HG03457 (cell line): ENCODE measurements at regions not wholly inside any gene's neighbourhood (a gene's known extent, or its start where the extent isn't known, plus 50 kb on each side); places are given as distances from the start of the nearest gene placed in this dataset.

Source experiments
- ATAC-seq: cut with Tn5 transposase; IDR thresholded peaks from one replicate; pipeline ENCODE4 v1.9.1; 2021; ENCODE audit warnings: moderate number of reproducible peaks; ENCODE audit not compliant: unreplicated experiment

DNA sequence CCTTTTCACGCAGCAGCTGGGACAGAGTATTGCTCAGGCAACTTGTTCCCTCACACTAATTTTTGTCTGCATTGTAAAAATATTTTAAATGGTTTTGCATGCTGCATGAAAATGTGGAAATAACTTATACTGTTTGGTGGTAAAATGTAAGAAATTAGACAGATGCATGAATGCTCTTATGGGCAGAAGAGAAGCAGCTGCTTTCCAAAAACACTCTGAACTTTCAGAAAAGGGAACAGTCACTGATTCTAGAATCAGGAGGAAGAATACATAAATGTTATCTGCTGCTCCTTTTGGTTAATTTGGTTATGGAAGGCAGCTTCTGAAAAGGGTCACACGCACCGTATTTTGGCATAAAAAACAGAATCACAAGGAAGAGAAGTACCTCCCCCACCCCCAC is 87.0 kb upstream of the RUNX1 start:
- ATAC-seq: no peak

DNA sequence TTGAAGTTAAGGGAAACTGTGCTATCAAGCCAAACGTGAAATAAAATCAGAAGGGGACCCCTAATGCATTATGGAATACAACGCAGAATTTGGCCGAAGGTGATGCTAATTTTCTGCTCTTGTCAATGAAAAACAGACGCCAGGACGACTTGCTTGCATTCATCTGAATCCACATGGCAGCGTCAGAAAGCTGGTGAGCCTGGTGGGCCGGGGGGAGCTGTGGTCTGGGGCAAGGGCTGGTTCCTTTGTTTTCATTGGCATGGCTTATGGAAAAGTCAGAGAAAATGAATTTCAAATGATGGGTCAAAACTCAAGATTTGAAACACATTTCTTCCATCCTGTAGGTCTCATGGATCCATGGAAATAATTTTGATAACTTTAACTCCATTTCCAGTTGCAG is 86.4 kb upstream of the RUNX1 start:
- no peak for ATAC-seq

DNA sequence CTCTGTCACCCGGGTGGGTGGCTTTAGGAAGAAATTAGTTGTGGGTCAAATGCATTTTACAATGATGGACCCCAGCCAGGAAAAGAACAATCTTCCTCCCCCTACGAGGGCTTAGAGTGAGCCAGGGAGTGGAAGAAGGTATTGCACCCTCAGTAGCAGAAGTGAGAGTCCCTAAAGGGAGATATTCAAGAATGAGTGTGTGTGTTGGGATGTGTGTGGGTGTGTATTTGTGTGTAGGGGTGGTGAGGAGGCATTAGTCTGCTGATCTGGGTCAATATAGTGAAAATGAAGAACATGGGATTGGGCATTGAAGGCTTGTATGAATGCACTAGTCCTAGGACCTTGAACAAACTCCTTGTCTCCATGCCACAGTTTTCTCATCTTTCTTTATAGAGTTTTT is 85.2 kb upstream of the RUNX1 start:
- no peak for ATAC-seq

DNA sequence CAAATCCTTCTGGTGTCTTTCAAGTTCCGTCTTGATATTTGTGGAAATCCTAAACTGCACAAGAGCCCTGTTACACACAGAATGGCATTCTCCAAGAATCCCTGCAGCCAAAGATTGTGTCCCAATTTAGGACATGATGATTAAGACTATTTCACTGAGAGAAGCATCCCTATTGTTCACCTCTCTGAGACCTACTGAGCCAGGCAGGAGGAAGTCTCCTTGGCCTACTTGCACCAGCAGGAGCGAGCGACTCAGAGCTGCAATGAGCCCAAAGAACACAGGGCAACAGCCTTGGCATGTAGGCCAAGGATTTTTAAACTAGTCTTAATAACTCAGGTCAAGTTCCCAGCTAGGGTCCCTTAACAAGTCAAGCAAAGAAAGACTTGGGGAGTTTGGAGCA is 79.4 kb upstream of the RUNX1 start:
- no peak for ATAC-seq

DNA sequence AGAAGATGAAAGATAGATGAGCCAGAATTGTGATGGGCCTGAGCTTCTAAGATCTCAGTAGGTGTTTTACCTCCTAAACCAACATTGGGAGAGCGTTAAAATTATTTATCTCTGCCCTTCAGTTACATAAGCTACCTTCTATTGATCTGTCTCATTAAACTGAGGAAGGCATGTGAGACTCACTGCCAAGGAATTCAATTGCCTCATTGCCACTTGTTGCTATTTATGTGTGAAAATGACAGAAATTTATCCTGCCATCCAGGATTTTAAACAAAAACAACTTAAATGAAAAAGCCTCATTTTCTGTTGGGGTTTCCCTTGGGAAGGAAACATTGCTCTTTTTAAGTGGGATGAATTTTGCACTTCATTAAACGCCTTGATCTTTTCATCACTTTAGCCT is 78.7 kb upstream of the RUNX1 start:
- ATAC-seq: no peak

DNA sequence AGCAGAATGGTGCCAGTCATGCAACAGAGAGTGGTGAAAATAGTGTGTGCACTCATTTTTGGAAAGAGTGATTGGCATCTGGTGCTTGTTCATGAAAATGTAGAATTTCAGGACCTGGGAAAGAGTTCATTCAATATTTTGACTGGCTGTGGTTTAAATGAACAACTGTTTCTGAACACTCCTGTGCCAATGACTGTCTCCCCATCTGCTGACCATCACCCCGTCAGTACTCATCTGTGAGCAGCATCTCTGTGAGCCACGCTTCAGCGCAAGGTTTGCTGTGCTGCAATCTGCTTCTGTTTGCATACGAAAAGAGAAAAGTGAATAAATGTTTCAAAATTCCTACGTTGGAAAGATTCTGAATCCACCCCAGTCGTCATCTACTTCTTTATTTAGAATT is 77.9 kb upstream of the RUNX1 start:
- ATAC-seq: no peak

DNA sequence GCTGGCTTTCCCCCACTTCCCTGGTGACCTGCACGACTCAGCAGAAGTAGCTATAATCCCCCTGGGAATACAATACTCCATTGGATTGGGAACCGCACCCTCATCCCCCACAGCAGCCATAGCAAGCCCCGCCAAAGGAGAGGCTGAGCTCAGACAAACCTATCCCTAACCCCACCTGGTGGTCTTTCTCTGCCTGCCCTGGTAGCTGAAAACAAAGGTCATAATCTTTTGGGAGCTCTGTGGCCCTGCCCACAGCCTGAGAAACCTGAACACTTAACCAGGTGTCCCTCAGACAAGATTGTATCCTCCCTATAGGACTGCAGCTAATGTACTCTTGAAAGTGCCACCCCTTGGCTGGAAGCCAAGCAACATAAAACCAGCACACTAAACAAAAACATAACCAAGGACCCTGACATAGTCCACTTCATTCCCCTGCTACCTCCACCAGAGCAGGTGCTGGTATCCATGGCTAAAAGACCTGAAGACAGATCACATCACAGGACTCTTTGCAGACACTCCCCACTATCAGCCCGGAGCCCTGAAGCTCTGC is 71.6 kb upstream of the RUNX1 start:
- ATAC-seq: no peak

DNA sequence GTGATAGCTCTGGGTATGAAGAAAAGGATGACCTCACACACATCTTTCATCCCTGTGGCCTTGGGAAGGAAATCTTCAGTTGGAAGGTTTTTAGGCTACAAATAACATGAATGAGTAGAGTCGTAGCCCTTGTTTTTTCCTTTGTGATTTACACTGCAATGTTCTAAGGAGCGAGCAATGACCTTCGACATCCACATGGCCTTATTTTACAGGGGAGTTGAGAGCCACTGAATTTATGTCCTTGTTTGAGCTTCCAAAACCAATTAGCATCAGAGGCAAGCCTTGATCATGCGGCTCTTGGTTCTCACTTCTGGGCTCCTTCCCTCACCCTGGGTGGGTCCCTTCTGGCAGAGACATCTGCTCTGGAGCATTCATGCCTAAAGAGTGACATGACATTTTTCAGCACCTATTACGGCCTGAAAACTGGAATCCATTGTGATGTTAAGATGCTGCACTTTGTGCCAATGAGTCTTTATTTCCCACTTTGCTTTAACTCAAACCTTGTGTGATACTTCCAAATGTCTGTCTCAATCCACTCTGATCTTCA is 70.5 kb upstream of the RUNX1 start:
- no peak for ATAC-seq

DNA sequence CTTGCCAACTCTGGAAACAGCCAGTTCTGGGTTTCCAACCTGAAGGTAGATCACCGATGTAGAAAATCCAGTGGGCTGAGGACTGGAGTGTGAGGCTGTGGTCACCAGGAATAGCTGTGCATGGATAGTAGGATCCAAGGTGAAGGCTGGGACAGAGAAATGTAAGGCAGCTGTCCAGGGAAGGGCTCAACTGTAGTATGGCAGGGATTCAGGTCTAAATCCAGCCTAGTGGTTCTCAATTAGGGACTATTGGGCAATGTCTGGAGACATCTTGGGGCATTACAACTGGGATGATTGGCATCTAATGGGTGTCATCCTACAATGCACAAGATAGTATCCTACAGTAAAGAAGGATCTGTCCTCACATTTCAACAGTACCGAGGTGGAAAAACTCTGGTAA is 67.7 kb upstream of the RUNX1 start:
- ATAC-seq: no peak

DNA sequence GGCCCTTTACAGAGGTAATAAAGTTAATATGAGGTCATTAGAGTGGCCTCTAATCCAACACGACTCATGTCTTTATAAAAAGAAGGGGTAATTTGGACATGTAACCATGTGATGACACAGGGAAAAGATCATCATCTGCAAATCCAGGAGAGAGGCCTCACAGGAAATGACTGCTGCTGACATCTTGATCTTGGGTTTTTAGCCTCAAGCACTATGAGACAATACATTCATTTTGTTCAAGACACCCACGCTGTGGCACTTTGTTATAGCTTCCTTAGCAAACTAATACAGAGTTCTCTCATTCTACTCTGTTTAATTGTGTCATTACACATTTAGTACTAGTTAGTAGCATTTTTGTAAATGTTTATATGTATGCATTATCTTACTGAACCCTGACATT is 64.0 kb upstream of the RUNX1 start:
- ATAC-seq: no peak

DNA sequence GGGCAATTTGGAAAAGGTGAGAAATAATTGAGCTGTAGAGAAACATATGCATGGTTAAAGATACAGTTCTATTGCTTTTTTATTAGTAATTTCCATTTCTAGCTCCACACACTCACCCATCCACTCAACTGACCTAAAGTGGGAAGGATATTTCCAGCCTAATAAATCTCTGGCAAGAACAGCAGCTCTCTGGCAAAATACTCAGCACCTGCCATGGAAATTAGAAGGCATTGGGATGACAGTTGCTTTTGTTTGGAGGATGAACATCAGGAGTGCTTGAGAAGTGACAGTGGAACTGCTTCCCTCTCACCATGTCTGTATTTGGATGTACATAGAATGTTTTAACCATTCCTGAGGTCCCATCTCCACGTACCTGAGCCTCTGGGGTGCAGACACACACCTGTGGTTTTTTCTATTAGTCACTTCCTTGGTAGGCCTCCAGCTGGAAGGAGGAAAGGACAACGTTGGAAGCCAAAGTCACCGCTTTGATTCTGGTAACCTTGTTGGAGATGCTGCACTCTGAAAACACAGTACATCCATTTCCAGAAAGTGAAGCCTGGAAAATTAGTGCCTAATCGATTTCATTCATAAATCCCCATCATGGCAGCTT is 62.3 kb upstream of the RUNX1 start:
- no peak for ATAC-seq

DNA sequence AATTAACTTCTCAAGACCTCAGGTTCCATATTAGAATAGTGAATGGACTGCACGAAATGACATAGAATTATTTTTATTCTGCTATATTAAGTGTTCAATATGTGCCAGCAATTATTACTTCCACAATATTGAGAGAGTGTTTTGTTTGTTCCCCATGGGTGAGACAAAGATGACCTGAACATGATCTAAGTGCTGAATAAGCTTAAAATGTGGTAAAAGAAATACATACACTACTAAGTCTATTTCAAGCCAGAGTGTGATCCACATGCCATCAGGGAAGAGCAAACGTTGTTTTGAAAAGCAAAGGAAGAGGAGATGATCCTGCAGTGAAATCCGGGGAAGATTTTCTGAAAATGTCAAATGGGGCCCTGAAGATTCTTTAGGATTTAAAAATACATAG is 59.8 kb upstream of the RUNX1 start:
- ATAC-seq: no peak

DNA sequence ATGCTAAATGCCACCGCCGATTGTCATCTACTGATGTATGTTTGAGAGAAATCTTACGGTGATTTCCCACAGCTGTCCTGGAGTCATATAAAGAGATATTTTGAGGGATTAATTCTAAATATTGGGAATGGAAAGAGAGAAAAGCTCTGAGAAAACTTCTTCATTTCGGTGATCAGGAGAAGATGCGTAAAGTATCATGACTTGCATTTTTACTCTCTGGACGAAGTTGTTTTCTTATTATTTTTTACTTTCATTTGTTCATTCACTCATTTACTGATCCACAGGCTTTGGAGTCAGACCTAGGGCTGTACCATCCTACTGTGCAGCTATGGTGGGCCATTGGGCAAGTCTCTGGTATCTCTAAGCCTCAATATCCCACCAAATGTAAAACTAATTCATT is 58.4 kb upstream of the RUNX1 start:
- no peak for ATAC-seq

DNA sequence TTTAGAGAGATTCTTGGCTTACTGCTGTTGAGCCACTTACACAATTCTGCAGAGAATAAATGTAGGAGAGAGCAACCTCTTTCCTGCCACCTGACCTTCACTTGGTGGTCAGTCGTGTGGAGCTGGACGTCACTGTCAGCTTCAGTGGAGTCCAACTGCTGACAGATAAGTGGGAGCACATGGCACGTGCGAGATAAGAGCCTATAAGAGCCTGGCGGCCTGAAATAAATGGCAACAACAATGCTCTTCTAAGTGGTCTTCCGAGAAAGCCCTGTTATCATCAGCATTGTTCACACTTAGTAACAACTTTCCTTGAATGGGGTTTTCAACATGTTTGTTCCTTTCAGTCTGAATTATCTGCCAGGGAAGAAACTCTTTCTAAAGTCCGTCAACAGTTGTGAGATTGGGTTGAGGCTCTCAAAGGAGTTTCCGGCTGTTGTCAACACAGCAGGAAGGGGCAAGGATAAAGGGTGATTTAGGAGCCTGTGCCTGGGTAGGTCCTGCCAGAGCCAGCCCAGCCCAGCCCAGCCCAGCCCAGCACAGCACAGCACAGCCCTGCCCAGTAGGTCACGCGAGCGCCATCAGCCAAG is 57.2 kb upstream of the RUNX1 start:
- ATAC-seq: no peak

DNA sequence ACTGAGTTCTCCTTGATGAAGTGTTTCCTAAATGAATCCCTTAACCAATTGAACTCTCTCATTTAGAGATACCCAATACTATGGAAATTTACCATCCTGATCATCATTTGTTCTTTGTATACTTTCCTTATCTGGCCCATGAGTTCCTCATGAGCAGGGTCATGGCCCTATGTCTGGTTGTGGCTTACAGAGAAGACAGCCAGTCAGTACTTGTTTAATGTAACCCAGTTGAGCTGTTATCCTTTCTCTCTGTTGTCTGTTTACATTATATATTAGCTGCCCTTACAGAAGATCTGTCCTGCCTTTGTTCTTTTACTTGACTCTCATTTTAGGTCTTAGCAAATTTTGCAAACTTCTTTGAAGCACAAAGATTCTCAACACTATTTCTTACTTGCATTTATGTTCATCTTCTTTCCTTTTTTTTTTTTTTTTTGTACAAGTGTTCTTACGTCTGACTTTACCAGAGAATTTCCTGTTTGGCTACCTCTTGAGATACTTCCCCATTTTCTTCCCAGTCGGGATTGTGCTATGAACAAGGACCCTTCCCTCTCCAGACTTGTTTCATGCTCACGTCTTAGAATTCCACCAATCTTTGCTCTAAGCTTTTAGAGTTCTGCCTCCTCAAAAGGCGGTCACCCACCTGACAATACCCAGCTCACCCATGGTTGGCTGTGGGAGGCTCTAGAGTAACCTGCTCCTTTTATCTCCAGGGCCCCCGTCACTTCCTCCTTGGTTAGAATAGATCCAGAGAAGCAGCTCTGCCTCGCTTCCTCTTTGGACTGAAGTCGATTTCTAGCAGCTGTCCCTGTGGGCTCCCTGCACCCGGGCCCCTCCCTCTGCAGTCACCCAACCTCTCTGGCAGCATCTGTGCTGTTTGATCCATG is 53.6 kb upstream of the RUNX1 start:
- no peak for ATAC-seq

DNA sequence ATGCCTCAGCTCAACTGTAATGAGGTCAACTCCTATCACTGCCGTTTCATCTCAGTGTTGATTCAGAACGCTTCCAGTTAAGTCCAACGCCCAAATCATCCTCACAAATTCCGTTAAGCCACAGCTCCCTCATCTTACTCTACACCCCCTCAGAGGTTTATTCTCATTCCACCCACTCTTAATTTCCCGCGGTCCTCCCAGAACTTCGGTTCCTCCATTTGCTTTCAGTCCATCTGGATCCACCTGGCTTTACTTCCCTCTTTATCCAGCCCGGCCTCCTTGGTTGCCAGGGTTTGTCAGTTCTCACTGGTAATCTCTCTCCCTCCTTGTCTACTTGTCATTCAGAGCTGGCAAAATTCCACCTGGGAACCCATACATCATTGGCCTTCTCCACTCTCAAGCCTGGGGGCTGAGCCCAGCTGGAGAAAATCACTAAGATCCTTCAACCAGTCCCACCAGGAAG is 51.3 kb upstream of the RUNX1 start:
- no peak for ATAC-seq

DNA sequence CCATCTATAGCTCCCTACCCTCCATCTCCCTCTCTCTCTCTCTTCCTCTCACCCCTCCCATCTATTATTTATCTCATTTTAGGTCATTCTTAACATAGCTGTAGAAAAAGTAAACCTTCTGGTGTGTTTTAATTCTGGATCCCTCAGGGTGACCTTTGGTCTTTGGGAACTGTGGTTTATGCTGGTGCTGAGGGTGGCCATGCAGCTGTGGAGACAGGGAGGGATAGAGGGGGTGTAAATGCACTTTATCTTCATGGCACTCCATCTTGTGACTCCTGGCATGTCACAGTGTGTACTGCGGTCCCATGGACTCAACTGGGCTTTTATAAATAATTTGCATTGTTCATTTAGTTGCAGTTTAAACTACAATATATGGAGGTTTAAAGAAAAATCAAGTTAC is 50.2 kb upstream of the RUNX1 start:
- ATAC-seq: no peak
